Astrocyte (in vitro differentiated cells and primary cell): ENCODE measurements at regions not wholly inside any gene's neighbourhood (a gene's known extent, or its start where the extent isn't known, plus 50 kb on each side); places are given as distances from the start of the nearest gene placed in this dataset.

Source experiments
- CTCF ChIP-seq: IDR thresholded peaks from 2 replicates; pipeline ENCODE4 v1.5.1; 2011; ENCODE audit warnings: low read depth, mild to moderate bottlenecking, inconsistent platforms, low read length, moderate library complexity; ENCODE audit not compliant: insufficient read depth
- EZH2 ChIP-seq: IDR thresholded peaks from 2 replicates; pipeline ENCODE4 v1.6.1; 2012; ENCODE audit warnings: mild to moderate bottlenecking, low read length, inconsistent platforms; ENCODE audit not compliant: insufficient read depth

DNA sequence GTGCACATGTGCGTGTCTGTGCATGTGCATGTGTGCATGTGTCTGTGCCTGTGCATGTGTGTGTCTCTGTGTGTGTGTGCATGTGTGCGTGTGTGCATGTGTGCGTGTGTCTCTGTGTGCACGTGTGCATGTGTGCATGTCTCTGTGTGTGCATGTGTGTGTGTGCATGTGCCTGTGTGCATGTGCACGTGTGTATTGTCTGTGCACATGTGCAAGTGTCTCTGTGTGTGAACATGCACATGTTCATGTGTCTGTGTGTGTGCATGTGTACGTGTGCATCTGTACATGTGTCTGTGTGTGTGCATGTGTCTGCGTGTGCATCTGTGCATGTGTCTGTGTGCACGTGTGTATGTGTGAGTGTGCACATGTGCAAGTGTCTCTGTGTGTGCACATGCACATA is 277.3 kb downstream of the GALR1 start:
- no peak for TF ChIP-seq CTCF
- TF ChIP-seq EZH2: no peak
